SK-N-SH treated with all-trans-retinoic acid at 6 μM for 48 hours (cell line): ENCODE measurements at regions not wholly inside any gene's neighbourhood (a gene's known extent, or its start where the extent isn't known, plus 50 kb on each side); places are given as distances from the start of the nearest gene placed in this dataset.

Experiments used
- ESRRG ChIP-seq: fragments of 250-450 bp; sonication (Bioruptor Pico); IDR thresholded peaks from 2 replicates; pipeline ENCODE4 v1.6.1; 2021; ENCODE audit warnings: mild to moderate bottlenecking
- TCF4 ChIP-seq: fragments of 250-450 bp; sonication (Bioruptor Pico); IDR thresholded peaks from 2 replicates; pipeline ENCODE4 v1.8.0; 2021; ENCODE audit warnings: mild to moderate bottlenecking, moderate library complexity, borderline replicate concordance
- ZNF70 ChIP-seq: fragments of 450-650 bp; formaldehyde crosslinking; IDR thresholded peaks from 2 replicates; pipeline ENCODE4 v1.5.0; 2020; ENCODE audit warnings: mild to moderate bottlenecking, moderate library complexity
- TF ChIP-seq, protein P1 (sequence below): fragments of 250-450 bp; sonication (Bioruptor Pico); IDR thresholded peaks from 2 replicates; pipeline ENCODE4 v1.5.1; 2020; ENCODE audit warnings: low read depth, mild to moderate bottlenecking, moderate library complexity

DNA sequence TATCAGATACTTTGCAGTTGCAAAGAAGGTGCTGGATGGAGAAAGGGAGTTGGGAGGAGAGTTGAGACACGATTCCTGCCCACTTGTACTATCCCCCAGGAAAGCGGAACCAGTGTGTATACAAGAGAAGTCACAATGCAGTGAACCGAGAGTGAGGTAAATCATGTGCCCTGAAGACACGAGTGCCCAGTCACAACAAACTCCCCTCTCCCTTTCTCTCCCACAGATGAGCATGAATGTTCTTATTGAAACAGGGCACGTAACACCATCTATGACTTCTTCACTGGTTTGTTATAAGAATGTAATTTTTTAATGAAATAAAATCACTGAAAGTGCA, 155.7 kb downstream of the IRS1 start:
- TF ChIP-seq, protein P1, sequence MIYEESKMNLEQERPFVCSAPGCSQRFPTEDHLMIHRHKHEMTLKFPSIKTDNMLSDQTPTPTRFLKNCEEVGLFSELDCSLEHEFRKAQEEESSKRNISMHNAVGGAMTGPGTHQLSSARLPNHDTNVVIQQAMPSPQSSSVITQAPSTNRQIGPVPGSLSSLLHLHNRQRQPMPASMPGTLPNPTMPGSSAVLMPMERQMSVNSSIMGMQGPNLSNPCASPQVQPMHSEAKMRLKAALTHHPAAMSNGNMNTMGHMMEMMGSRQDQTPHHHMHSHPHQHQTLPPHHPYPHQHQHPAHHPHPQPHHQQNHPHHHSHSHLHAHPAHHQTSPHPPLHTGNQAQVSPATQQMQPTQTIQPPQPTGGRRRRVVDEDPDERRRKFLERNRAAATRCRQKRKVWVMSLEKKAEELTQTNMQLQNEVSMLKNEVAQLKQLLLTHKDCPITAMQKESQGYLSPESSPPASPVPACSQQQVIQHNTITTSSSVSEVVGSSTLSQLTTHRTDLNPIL (CRISPR knock-in tag), result no peak
- TF ChIP-seq TCF4 (CRISPR knock-in tag) (no peak), ZNF70 (CRISPR knock-in tag) (no peak), ESRRG (CRISPR knock-in tag) (no peak)
